Cerebellar cortex (tissue), 1 donor: ENCODE measurements at regions not wholly inside any gene's neighbourhood (a gene's known extent, or its start where the extent isn't known, plus 50 kb on each side); places are given as distances from the start of the nearest gene placed in this dataset.

Experiments used
- DNase-seq: peaks from one replicate; pipeline ENCODE4 v3.0.0-alpha.2; 2015; ENCODE audit warnings: low spot score

- DNase-seq, result no peak
These were observed 833.2 kb upstream of the RBFOX1 start for GRCh38 chr16:6499413-6499812.

GRCh38 chr16:6498858-6499257 is 833.8 kb upstream of the RBFOX1 start:
- no peak for DNase-seq

DNA sequence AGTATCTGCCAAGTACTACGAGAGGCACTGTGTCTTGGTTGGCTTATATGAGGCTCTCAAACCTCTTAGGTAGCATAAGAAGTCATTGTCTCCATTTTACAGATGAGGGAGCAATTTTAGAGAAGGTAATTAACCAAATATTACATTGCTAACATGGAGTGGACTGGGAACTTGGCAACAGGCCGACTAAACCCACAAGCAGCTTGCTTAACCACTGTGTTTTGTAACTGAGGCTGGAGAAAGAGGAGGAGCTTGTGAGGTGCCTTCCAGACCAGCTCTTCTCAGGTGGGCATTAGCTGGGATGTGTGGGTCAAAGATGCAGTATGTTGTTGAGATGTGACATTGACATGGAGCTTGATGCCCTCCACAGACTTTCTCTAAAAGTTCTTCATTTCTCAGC is 835.6 kb upstream of the RBFOX1 start:
- no peak for DNase-seq

GRCh38 chr16:6495486-6496210 is 837.0 kb upstream of the RBFOX1 start:
- no peak for DNase-seq

- DNase-seq, result no peak
These were observed 837.9 kb upstream of the RBFOX1 start for GRCh38 chr16:6494716-6495115.

DNA sequence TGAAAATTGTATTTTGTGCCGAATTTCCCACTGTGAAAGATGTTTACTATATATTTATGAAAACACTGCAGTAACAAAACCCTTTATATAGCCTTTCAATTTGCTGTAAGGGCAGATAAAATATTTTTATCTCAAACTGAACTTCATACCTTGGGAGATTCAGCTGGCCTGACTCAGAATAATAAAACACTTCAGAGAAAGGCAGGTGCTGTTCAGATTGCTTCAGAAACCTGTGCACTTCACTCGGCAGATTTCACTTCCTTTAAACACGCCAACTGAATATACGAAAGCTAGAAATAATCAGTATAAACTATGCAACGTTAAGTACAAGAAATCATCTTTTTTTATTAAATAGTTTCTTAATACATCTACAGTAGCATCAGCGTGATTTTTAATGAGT is 839.1 kb upstream of the RBFOX1 start:
- no peak for DNase-seq

- no peak for DNase-seq
These were observed 839.9 kb upstream of the RBFOX1 start for GRCh38 chr16:6492742-6493141.

DNA sequence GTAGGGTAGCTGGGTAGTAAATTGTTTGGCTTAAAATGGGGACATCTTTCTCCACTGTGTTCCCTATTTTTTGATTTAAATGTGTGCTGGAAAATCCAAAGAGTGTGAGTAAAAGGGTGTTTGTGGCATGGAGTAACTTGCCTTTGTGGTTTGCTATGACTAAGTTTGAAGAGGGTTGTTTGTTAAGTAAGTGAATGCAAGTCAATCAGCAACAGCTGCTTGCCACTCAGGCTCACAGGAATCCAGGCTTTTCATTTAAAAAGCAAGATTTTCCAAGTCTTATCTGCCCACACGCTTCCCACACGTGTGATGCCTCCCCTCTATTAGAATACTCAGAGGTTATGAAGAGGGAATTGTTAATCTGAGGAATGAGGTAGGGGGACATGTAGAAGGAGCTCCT is 847.7 kb upstream of the RBFOX1 start:
- no peak for DNase-seq

- peak; percentile 63 for DNase-seq
These were observed 848.6 kb upstream of the RBFOX1 start for GRCh38 chr16:6484081-6484480.

DNA sequence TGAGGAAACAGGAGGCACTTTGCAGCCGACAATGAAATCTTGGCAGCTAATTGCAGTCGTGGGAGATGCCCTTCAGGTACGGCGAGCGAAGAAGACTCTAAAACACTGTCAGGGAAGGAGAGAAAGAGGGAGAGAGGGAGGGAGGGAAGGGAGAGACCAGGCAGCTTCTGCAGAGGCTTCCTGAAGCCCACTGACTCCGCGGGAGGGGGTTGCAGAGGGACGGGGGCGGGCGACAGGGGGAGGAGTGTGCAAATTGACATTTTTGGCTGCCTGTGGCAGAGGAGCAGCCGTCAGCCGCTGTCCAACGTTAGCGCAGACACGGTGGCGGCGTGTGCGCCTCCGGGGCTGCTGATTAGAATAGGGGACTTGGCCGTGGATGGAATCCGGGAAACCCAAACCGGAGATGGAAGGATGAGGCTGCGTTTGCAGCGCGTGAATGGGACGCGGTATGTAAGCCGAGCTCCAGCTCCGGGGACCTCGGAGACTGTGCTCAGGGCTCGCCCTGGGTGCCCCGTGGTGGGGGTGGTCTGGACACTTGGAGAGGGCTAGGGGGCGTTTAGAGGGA is 849.1 kb upstream of the RBFOX1 start:
- peak; percentile 57 for DNase-seq

- peak; percentile 64 for DNase-seq
These were observed 849.8 kb upstream of the RBFOX1 start for GRCh38 chr16:6482696-6483468.

GRCh38 chr16:6481894-6482293 is 850.8 kb upstream of the RBFOX1 start:
- peak; percentile 24 for DNase-seq

DNA sequence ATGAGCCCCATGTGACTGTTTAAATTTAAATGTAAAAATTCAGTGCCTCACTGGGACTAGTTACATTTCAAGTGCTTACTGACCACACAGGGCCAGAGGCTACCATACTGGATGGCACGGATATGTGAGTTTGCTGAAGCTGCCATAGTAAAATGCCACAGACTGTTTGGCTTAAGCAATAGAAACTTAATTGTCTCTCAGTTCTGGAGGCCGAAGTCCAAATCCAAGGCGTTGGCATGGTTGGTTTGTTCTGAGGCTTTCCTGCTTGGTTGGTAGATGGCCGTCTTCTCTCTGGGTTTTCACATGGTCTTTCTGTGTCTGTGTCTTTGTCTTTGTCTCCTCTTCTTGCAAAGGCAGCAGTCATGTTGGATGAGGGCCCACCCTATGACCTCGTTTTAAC is 878.9 kb upstream of the RBFOX1 start:
- DNase-seq, result no peak

- DNase-seq, result peak; percentile 90
These were observed 885.4 kb upstream of the RBFOX1 start for GRCh38 chr16:6447021-6447790.

GRCh38 chr16:6446370-6446769 is 886.3 kb upstream of the RBFOX1 start:
- DNase-seq, result peak; percentile 10

DNA sequence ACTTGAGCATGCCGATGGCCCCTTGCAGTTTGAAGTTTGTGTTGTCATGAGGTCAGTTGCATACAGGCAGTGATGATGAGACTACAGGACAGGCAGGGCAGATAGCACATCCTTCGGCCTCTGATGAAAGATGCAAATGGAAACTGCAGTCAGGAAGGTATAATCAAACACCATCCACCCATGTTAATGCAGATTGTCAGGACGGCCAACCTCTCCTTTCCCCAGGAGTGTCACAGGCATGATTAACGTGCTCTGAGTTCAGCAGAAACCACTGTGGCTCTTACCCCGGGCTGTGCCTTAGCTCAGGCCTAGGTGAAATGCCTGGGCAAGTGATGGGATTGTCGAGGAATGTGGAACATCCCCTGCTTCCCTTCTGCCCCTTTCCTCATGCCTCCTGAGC is 893.5 kb upstream of the RBFOX1 start:
- DNase-seq, result no peak

DNA sequence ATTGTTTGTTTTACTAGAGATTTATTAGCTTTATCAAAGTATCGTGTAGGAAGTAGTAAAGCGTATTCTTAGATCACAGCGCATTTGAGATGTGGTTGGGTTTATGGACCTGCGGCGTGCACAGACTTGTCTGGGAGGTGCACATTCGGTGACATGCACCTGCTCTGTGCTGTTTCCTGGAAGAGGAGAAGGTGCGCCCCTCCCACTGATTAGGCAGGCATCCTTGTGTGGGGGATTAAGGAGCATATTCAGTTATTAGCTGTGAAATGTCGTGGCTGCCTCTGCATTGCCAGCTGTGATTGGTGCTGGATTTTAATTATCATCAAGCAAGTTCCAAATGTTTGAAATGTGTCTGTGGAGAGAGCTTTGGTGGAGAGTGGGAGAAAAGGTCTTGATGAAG is 903.8 kb upstream of the RBFOX1 start:
- DNase-seq, result no peak

DNA sequence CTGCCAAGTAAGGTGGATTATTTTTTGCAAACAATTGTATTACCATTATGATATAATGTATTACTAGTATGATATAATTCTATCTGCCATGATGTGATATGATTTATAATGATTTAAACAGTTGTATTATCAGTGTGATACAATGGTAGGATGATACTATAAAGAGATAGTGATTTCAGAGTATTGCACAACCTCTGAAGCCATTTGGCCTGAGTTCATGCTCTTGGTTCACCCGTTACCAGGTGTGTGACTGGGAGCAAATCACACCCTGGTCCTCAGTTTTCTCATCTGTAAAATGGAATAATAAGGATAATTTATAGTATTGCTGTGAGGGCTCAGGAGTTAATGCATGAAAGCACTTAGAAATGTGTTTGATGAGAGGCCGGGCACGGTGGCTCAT is 905.0 kb upstream of the RBFOX1 start:
- no peak for DNase-seq

- no peak for DNase-seq
These were observed 925.0 kb upstream of the RBFOX1 start for GRCh38 chr16:6407596-6407995.

- DNase-seq, result no peak
These were observed 926.6 kb upstream of the RBFOX1 start for GRCh38 chr16:6406028-6406427.

DNA sequence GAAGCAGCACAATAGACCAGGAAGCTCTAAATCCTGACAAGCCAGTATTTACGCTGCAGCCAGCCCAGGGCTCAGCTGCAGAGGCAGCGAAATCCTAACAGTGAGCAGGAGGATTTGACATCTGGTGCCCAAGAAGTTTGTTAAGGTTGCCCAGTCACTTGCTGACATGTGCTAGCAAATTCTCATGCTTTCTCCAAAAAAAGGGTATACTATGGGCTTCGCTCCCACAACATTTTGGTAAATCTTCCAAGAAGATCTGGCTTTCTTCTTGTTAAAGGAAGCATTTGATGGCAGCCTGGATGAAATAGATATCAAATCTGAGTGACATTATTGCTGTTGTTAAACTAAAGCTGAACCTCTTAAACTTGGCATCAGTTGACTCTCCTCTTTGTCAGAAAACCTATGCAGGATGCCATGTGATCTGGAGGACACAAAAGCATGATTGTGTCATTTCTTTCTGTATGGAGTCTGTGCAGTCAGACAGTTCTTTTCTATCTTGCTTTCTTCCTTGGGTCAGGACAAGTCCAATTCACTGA is 949.7 kb upstream of the RBFOX1 start:
- no peak for DNase-seq

GRCh38 chr16:6381896-6382295 is 950.7 kb upstream of the RBFOX1 start:
- no peak for DNase-seq
